PFSK-1 (cell line): ENCODE measurements at regions not wholly inside any gene's neighbourhood (a gene's known extent, or its start where the extent isn't known, plus 50 kb on each side); places are given as distances from the start of the nearest gene placed in this dataset.

ENCODE experiments used
- POLR2AphosphoS5 ChIP-seq: IDR thresholded peaks from 2 replicates; pipeline ENCODE4 v1.6.1; 2012; ENCODE audit warnings: low read depth, mild to moderate bottlenecking, control low read depth, low read length, moderate library complexity
- REST ChIP-seq, 2 experiments: IDR thresholded peaks; 2 replicates each; pipeline versions ENCODE4 v1.6.1 to v1.8.0; 2011 to 2012; ENCODE audit warnings: low read depth in 2 of 2, low read length in 2 of 2, control low read depth in 1 of 2, inconsistent platforms in 1 of 2, mild to moderate bottlenecking in 1 of 2, moderate library complexity in 1 of 2; ENCODE audit not compliant: insufficient read depth in 1 of 2
- SIN3A ChIP-seq: IDR thresholded peaks from 2 replicates; pipeline ENCODE4 v1.6.1; 2012; ENCODE audit warnings: mild to moderate bottlenecking, low read length, moderate library complexity, borderline replicate concordance; ENCODE audit not compliant: insufficient read depth
- TAF1 ChIP-seq: IDR thresholded peaks from 2 replicates; pipeline ENCODE4 v1.6.1; 2012; ENCODE audit warnings: low read length, control low read depth, borderline replicate concordance; ENCODE audit not compliant: insufficient read depth

- TF ChIP-seq REST (IDR thresholded peaks at IDR 0.05; ENCODE audit: insufficient read depth in 1 of 2, low read depth in 2 of 2, low read length in 2 of 2) = no peak
- no peak for TF ChIP-seq TAF1
- no peak for TF ChIP-seq POLR2AphosphoS5
- no peak for TF ChIP-seq SIN3A
Measured at GRCh38 chr13:63050287-63050686, 1634.6 kb upstream of the PCDH20 start.
